ENCODE measurements at regions not wholly inside any gene's neighbourhood (a gene's known extent, or its start where the extent isn't known, plus 50 kb on each side); places are given as distances from the start of the nearest gene placed in this dataset.

DNA sequence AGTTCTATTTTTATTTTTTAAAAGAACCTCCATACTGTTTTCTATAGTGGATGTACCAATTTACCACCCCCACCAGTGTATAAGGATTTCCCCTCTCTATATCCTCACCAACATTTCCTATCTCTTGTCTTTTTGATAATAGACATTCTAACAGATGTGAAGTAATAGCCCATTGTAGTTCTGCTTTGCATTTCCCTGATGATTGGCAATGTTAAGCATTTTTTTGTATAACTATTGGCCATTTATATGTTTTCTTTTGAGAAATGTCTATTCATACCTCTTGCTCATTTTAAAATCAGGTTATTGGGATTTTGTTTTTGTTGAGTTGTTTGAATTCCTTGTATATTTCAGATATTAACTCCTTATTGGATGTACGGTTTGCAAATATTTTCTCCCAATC is 251.1 kb upstream of the HTR2C start:
- DNase-seq, result no peak

DNA sequence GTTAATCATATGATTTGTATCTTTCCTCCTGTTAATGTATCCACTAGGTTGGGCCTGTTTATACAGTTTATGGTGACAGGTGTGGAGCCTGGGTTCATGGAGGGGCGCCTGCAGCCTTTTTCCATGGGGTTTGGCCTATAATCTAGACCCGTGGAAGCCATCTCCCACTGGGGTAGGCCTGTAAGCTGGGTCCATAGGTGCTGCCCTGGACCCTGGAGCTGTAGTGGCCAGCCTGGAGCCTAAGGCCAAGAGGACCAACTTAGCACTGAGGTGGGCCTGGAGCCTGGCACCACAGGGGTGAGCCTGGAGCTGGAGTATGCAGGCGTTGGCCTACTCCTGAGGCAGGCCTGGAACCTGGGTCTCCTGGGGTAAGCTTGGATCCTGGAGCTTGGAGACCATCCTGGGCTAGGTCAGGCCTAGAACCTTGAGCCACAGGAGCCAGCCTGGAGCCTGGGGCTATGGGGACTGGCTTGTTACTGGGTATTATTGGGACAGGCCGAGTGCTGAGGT is 249.4 kb upstream of the HTR2C start:
- peak in 1 of 56 donors; percentile 0 for DNase-seq

- DNase-seq, result no peak
Observed at GRCh38 chrX:114338870-114339269, 245.0 kb upstream of the HTR2C start.

- DNase-seq, result no peak
Observed at GRCh38 chrX:114344756-114345349, 239.0 kb upstream of the HTR2C start.

DNA sequence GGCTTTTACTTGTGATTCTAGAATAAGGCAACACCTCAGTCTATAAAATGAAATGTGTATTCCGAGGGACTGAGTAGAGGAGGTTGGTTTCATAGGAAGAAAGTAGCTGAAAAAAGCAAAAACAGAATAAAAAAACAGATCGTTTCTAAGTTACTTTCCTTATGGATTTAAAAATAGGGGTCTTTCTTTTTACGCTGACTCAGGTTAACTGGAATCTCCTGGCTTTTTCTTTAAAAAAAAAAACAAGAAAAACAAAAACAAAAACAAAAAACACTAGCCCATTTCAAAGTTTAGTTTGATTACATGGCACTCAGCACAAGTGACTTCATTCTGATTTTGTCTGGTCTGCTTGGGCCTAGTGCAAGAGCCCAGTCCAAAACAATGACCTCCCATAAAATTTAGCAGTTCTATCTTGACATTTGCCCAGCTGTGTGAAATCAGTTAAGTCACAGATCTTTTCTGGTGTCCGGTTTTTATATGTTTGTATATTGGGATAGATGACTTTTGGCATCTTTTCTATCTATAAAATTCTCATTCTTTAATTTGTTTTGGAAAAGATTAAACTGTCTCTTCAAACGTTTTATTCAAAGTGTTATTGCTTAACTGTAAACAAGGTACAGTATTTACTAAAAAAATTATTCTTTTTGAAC is 222.7 kb upstream of the HTR2C start:
- DNase-seq, result no peak

DNA sequence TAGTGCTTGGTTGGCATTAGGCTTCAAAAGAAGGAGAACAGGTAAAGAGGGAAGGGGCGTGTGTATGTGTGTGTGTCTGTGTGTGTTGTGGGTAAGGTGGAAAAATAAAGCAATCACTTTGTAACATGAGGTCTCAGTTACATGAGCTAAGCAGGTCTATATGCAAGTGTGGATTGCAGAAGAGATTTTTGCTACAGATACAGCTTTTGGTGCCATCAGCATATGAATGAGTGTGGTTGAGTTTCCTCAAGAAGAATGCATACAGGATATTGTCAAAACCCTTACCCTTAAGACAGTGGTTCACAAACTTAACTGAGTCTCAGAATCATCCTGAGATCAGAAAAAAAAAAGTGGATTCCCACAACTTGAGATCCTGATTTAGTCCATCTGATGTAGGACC is 220.5 kb upstream of the HTR2C start:
- DNase-seq, result no peak

GRCh38 chrX:114365065-114365834 is 218.6 kb upstream of the HTR2C start:
- no peak for DNase-seq

GRCh38 chrX:114372937-114373336 is 210.9 kb upstream of the HTR2C start:
- no peak for DNase-seq

GRCh38 chrX:114390251-114390796 is 193.6 kb upstream of the HTR2C start:
- no peak for DNase-seq

Data from nucleus accumbens (tissue), 56 donors.